NOMO-1 treated with dmso at 0.1 percent for 144 hours (cell line): ENCODE measurements at regions not wholly inside any gene's neighbourhood (a gene's known extent, or its start where the extent isn't known, plus 50 kb on each side); places are given as distances from the start of the nearest gene placed in this dataset.
"Not testable (repeated sequence)": the region's sequence is repeated elsewhere in the genome, so short reads cannot be mapped to it uniquely, and the experiment has no call there.

Experiments
- DNase-seq: peaks from one replicate; lab custom pipeline; 2025; ENCODE audit not compliant: unreplicated experiment; lab: John Stamatoyannopoulos, UW

DNA sequence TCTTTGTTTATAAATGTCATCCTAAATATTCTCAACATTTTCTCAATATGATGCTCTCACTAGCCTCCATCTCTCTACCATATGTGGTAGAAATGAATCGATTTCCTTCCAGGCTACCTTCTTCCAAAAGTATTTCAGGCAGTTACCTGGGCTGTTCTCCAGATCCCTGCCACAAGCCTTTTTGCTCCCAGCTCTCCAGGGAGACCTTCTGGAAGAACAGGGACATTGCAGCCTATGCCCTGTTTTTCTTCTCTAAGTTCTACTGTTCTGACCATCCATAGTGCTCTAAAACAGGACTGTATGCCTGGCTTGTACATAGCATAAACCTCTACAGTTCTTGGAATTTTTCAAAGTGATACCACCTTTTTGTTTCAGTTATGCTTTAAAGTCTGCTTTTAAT is 552.8 kb downstream of the ANKRD7 start:
- DNase-seq = no peak

DNA sequence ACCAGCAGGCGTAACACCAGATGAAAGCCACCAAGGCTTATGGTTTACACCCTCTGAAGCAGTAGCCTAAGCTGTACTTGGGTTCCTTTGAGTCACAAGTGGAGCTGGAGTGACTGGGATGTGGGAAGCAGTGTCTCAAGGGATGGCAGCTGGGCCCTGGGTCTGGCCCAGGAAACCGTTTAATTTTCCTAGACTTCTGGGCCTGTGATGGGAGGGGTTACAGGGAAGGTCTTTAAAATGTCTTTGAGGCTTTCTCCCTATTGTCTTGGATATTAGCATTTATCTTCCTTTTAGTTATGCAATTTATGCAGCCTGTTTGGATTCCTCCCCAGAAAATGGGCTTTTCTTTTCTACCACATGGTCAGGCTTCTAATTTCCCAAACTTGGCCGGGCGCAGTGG is 568.2 kb downstream of the ANKRD7 start:
- DNase-seq = no peak

DNA sequence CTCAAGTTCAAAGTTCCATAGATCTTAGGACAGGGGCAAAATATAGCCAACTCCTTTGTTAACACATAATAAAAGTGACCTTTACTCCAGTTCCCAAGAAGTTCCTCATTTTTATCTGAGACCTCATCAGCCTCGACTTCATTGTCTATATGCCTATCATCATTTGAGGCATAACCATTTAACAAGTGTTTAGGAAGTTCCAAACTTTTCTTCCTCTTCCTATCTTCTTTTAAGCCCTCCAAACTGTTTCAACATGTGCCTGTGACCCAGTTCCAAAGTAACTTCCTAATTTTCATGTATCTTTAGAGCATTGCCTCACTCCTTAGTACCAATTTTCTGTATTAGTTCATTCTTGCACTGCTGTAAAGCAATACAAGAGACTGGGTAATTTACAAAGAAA is 569.1 kb downstream of the ANKRD7 start:
- peak; percentile 20 for DNase-seq

DNA sequence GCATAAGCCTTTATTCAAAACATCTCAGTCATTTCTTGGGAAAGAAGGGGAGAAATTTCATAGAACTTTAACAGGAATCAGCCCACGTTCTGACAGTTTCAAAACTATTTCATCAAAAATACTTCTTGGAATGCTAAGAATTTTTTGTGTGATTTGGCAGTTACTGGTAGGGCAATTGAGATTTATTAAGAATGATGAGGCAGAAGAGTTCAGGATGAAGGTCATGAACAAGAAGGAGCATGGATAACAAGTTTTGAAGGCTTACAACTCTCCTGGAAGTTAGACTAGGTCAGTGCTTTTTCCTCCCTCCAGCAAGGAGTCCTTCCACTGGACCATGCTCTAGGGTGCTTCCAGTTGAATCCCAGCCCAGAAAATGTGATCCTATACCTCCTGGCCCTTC is 569.9 kb downstream of the ANKRD7 start:
- DNase-seq = no peak

DNA sequence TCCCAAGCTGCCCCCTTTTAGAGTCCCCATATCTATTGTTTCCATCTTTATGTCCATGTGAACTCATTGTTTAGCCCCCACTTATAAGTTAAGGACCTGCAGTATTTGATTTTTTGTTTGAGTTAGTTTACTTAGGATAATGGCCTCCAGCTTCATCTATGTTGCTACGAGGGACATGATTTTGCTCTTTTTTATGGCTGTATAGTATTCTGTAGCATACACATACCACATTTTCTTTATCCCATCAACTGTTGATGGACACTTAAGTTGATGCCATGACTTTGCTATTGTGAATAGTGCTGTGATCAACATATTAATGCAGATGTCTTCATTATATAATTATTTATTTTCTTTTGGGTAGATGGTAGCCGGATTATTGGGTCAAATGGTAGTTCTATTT is 576.9 kb downstream of the ANKRD7 start:
- DNase-seq = no peak

DNA sequence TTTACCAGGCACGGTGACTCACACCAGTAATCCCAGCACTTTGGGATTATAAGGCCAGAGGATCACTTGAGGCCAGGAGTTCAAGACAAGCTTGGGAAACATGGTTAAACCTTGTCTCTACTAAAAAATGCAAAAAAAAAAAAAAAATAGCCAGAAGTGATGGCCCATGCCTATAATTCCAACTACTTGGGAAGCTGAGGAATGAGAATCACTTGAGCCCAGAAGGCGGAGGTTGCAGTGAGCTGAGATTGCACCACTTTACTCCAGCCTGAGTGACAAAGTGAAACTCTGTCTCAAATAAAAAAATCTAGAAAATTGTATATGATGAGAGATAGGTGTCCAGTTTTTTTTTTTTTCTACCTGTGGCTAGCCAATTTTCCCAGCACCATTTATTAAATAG is 578.2 kb downstream of the ANKRD7 start:
- DNase-seq = no peak

DNA sequence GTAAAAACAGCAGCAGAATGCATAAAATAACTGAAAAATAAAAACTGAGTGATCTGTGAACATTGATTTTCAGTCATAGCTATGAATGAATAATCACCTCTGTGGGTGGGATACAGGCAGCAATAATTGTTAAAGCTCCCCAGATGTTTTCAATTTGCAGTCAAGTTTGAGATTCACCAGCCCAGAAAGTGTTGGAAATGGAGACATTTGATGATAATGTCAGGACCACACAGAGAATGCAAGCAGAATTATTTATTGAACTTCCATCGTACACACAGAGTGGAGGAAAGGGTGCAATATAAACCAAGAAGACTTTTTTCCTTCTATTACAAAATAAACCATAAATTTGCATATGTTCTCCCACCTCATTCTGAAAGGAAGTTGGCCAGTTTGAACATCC is 601.7 kb downstream of the ANKRD7 start:
- no peak for DNase-seq

DNA sequence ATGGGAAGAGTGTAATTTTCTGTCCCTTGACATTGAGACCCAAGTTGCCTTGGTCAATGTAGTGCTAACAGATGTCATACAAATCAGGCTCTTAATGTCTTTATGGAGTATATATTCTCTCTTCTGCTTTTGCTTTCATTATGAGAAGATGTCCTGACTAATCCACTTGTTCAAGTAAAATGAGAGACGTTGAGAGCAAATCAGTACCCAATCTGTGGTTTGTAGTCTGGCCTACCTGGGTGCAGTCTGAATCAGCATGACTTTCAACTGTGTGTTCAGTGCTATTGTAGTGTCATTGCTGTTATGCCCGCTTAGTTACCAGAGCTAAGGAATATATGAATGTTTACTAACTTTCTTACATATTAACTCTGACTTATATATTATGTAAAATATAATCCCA is 612.4 kb downstream of the ANKRD7 start:
- no peak for DNase-seq

DNA sequence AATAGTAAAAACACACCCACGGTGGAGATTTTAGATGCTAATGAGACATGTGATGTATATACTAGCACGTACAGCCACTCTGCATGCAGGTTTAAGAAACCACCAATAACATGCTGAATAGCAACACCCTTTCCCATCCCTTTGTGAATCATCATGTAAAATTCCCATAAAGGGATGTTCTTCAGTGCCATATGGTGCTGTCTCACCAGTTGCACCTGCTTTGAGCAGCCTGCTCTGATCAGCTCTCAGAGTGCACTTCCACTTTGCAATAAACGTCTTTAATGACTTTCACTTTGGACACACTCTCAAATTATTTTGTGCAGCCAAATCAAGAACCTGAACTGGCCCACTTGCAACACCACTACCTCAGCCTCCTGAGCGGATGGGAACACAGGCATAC is 615.0 kb downstream of the ANKRD7 start:
- DNase-seq = no peak

DNA sequence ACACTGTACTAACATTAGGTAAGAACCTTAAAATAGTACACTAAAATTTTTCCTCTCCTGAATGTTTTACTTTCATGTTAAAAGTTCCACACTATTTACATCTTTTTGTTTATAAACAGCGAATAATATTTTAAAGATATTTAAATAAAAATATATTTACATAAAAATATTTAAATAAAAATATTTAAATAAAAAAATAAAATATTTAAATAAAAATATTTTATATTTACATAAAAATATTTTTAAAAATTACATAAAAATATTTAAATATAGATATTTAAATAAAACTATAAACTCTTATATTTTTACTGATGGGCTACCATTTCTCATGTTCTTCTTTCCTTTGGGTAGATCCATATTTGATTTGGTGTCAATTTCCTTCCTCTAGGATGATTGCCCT is 619.0 kb downstream of the ANKRD7 start:
- DNase-seq = no peak

DNA sequence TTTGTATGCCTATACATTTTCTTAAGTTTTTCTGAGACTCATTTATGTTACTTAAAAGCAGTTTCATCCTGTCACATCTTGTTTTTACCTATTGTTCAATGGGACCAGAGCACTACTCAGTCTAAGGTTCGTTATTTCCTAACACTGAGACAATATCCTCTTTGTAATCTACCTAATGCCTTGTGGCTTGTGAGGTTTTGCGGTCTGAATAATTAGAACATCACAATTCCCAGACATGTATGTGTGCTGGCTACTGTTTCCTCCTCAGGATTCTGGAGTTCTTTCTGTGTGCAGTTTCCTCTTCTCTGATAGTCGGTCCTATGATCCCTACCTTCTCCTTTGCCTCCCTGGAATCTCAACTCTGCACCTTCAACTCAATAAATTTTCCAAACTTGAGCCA is 620.2 kb downstream of the ANKRD7 start:
- no peak for DNase-seq

DNA sequence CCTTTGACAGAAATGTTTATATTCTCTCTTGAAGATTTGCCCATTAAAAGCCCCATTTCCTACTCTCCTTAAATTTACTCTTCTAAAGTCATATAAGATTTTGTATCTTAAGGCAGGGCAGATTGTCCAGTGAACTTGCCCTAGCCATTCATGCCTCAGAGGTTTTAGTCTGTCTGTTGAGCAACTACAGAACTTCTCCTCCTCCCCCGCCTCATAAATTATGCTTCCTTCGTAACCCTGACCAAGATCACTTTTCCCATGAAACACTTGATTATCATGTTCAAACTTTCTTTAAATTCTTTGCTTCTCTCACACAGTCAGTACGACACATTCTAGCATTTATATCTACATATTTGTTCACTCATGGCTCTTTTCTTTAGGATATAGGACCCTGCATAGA is 621.3 kb downstream of the ANKRD7 start:
- no peak for DNase-seq

DNA sequence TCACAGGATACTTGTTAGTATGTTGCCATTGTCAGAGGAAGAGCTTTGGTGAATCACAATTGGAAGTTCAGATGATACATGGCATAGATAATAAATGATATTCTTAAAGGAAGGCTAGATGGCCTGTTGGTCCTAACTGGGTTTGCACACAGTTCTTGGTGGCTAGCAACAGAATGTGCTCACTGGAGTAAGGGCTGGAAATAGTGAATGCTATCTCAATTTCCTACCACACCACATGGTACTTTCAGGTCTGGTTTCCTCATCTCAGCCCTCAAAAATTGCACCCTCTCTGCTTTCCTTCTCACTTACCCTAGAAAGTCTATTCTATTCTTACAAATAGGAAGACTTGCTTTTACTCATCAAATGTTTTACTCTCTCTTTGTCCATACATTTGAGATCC is 622.5 kb downstream of the ANKRD7 start:
- DNase-seq = no peak

DNA sequence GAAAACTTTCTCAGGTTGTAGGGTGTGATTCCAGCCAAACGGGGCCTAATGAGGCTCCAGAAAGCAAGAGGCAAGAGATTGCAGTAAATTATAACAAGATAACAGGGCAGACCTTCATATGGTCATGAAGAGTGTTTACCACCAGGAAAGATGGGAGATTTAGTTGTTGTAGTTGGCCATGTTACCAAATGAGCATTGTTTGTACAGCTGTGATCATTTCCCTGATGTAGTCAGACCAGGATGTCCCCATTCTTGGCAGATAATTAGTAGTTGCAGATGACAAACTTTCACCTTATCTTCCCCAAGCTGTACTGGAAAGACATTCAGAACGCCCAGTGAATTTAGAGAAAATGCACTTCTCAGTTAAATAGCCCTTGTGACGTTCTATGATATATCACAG is 630.8 kb downstream of the ANKRD7 start:
- no peak for DNase-seq

DNA sequence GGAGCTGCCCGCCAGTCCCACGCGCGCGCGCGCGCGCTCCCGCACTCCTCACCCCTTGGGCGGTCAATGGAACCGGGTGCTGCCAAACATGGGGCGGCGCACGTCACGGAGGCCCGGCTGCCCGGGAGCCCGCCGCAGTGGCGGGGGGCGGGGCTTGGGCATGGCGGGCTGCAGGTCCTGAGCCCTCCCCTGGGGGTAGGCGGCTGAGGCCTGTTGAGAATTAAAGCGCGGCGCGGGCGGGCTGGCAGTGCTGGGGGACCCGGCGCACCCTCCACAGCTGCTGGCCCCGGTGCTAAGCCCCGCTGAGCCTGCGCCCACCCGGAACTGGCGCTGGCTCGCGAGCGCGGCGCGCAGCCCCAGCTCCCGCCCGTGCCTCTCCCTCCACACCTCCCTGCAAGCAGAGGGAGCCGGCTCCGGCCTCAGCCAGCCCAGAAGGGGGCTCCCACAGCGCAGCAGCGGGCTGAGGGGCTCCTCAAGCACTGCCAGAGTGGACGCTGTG is 634.2 kb downstream of the ANKRD7 start:
- no peak for DNase-seq

DNA sequence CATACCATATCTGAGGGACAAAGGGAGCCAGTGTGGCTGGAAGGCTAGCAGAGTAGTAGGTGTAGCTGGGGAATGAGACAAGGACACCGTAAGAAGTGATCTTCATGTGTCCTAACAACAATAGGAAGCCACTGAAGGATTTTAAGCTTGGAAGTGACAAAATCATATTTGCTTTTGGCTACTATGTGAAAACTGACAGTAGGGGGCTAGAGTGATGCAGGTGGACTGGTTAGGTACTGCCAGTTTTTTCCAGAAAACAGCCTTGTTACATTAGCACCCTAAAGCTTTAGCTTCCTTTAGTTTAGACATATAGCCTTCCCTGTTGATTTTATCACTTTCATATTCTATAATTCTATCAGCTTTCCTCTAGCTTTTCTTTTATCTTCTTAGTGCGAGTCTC is 637.1 kb downstream of the ANKRD7 start:
- DNase-seq = no peak

DNA sequence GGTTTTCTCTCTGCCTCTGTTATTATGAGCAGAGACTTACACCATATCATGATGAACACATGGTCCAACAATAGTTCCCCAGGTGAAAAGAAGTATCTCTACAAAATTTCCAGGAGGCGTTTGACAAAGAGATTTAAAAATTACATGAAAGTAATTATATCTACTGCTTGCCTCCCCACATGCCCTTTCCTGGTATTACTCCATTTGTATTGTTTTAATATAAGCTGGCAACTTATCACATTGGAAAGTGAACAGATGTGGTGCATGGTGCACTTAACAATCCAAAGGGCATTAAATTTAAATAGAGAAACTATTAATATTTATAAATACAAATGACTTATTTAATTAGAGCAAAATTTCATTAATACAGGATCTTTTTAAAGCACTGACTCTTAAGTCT is 638.2 kb downstream of the ANKRD7 start:
- no peak for DNase-seq

DNA sequence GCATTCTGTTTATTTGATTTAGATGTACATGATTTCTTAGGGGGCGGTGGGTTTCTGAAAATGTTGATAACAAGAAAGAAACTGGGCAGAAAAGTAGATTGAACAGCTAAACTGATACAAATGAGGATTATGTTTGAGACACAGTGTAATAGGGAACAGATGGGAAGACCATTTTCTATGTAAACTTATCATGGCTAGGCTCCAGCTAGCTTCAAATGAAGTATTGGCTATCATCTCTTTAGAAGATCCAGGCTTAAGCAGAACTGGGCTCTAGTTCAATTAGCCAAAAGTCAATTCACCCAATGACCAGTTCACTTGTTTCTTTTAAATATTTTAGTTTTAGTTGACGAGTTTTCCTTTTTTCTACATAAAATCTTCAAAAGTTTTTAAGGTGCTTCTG is 639.5 kb downstream of the ANKRD7 start:
- no peak for DNase-seq

DNA sequence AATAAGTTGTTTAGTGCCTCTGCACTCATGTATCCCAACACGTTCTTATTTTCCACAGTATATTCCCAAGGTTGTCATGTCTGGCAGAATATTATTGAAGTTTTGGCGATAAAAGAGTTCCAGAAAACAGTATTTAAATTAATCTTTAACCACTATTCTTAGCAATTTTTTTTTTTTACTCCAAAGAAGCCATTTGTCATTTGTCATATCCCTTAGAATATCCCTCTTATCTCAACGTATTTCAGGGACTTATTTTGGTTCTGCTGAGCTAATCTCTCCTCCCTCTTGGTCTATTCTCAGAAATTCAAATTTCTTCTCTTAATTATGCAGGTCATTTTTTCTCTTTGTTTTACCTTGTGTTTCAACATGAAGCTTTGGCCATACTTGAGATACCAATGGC is 643.4 kb downstream of the ANKRD7 start:
- no peak for DNase-seq

DNA sequence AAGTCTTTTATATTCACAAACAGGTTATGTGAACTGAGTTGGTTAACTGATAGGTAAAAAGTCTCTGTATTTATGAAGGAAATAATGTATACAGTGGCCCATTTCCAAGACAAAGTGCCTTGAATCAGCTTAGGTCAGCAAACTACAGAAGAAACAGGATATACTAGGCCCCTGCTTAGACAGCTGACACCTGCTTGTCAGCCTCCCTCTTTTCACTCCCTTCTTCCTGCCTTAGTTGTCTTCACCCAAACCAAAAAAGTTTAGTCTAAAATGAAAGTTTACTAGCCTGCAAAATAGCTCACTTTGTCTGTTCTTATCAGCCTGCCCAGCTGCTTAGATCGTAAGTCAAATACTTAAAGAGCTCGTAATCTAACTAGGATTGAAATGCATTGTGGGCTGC is 644.6 kb downstream of the ANKRD7 start:
- not testable (repeated sequence) for DNase-seq

DNA sequence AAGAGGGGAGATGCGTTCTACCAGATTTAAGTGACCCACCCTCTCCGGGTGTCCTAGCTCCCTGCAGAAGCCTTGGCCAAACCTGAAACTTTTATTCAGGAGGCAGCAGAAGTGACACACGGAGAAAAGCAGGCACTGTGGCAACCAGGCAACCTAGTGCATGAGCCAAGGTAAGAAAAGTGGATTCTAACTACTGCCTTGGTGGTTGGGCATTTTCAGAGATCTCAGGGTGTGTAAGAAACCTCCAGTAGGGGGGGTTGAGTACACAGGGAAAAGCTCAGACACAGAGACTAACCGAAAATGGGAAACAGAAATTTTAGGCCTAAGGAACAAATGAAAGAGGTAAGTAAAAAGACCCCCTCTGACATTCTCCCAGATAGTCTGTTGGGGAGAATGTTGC is 645.7 kb downstream of the ANKRD7 start:
- DNase-seq = no peak

DNA sequence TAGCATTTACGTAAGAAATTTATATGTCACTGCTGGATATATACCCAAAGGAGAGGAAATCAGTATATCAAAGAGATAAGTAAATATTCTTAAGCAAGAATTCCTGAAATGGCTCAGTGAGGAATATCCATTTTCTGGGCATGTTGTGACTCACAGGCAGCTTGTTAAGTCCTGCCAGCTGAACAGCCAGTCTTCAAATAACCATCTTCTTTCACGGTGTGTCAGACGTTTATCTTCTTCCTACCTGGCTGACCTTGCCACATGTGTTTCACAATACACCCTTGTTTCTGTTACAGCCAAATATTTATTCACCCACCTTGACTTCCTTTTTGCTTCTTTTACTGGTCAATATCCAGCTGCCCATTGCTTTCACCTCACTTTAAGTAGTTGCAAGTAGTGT is 648.1 kb downstream of the ANKRD7 start:
- DNase-seq = no peak

DNA sequence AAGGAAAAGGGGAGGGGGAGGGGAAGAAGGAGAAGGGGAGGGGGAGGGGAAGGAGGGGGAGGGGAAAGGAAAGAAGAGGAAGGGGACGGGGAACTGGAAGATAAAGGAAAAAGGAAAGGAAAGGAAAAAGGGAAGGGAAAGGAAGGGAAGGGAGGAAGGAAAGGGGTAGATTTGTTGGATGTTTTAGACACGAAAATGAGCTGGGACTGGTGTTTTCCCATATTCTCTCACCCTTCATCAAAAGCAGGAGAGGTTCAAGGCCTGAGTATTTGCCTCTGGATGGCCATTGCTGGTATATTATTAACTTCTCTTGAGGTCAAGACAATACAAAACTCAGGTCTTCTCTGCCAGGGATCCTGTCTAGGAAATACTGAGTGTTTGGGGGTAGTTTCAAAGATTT is 652.7 kb downstream of the ANKRD7 start:
- no peak for DNase-seq

DNA sequence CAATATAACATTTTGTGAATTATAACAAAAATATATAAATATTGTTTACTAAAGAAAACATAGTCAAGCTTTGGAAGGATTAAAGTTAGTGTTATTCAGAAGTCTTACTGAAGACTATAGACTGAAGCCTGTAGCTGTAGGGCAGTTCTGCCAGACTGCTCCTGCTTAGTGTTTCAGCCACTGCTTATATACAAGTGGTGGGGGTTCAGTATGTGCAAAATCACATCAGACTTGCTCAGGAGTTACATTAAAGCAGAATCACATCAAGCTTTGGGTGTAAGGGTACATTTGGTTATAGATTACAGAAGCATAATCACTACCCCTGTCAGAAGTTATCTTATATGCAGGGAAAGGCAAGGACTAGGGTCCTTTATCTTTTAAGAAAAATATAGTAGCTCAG is 653.8 kb downstream of the ANKRD7 start:
- DNase-seq = no peak
